ENCODE measurements at regions not wholly inside any gene's neighbourhood (a gene's known extent, or its start where the extent isn't known, plus 50 kb on each side); places are given as distances from the start of the nearest gene placed in this dataset.

GRCh38 chr21:16283516-16283915, 553.7 kb downstream of the USP25 start:
- Mint-ChIP-seq H3K36me3 (ENCODE audit: insufficient read depth, unreplicated experiment) (no peaks in the 10 kb centered on the region), H3K27me3 (ENCODE audit: insufficient read depth, unreplicated experiment) (peaks cover 3% of the 10 kb centered on the region), H3K27ac (ENCODE audit: unreplicated experiment) (no peak overlapping the region), H3K4me1 (ENCODE audit: low read depth, unreplicated experiment) (peaks cover 7% of the 10 kb centered on the region), H3K4me3 (ENCODE audit: unreplicated experiment) (no peak overlapping the region), H3K9me3 (ENCODE audit: unreplicated experiment) (no peaks in the 10 kb centered on the region)
- H3K4me1 ChIP-seq = no peaks in the 10 kb centered on the region
- no peak for DNase-seq
- no peaks in the 10 kb centered on the region for H3K27me3 ChIP-seq (replicated peaks; ENCODE audit: control insufficient read depth, insufficient read depth, low read length)
- TF ChIP-seq CTCF (IDR thresholded peaks at IDR 0.05; ENCODE audit: insufficient read depth in 1 of 2, low read depth in 1 of 2, low read length in 1 of 2, severe bottlenecking in 1 of 2, unreplicated experiment in 1 of 2) = no peak
- no peaks in the 10 kb centered on the region for H3K9me3 ChIP-seq
- ChIA-PET POLR2A (no interaction called here), CTCF (no interaction called here)
- no TSS peak for BruUV-seq (replicated peaks)
- no peaks in the 10 kb centered on the region for H3K36me3 ChIP-seq (ENCODE audit: control insufficient read depth, insufficient read depth, low read length)
- intact Hi-C loops (cut with micrococcal nuclease; ENCODE audit: unreplicated experiment) = no loop called here
- H3K4me3 ChIP-seq (ENCODE audit: low read depth, low read length) = no peak overlapping the region

GRCh38 chr21:16285605-16286126, 555.9 kb downstream of the USP25 start:
- H3K36me3 Mint-ChIP-seq (ENCODE audit: insufficient read depth, unreplicated experiment) = no peaks in the 10 kb centered on the region
- no peaks in the 10 kb centered on the region for H3K27me3 Mint-ChIP-seq (ENCODE audit: insufficient read depth, unreplicated experiment)
- H3K27me3 ChIP-seq (replicated peaks; ENCODE audit: control insufficient read depth, insufficient read depth, low read length) = no peaks in the 10 kb centered on the region
- no peak overlapping the region for H3K4me3 Mint-ChIP-seq (ENCODE audit: unreplicated experiment)
- H3K36me3 ChIP-seq (ENCODE audit: control insufficient read depth, insufficient read depth, low read length) = no peaks in the 10 kb centered on the region
- no peaks in the 10 kb centered on the region for H3K4me1 ChIP-seq
- no peaks in the 10 kb centered on the region for H3K4me1 Mint-ChIP-seq (ENCODE audit: low read depth, unreplicated experiment)
- H3K9me3 ChIP-seq = no peaks in the 10 kb centered on the region
- no peak overlapping the region for H3K27ac Mint-ChIP-seq (ENCODE audit: unreplicated experiment)
- POLR2A ChIA-PET = no interaction called here
- CTCF ChIA-PET = no interaction called here
- no peak overlapping the region for H3K4me3 ChIP-seq (ENCODE audit: low read depth, low read length)
- no peaks in the 10 kb centered on the region for H3K9me3 Mint-ChIP-seq (ENCODE audit: unreplicated experiment)
- no peak for DNase-seq
- TF ChIP-seq CTCF (IDR thresholded peaks at IDR 0.05; ENCODE audit: insufficient read depth in 1 of 2, low read depth in 1 of 2, low read length in 1 of 2, severe bottlenecking in 1 of 2, unreplicated experiment in 1 of 2) = no peak
- BruUV-seq (replicated peaks) = no TSS peak
- intact Hi-C loops (cut with micrococcal nuclease; ENCODE audit: unreplicated experiment) = no loop called here

GRCh38 chr21:16287046-16287445, 557.3 kb downstream of the USP25 start:
- no TSS peak for BruUV-seq (replicated peaks)
- POLR2A ChIA-PET = no interaction called here
- intact Hi-C loops (cut with micrococcal nuclease; ENCODE audit: unreplicated experiment) = no loop called here
- Histone ChIP-seq H3K36me3 (ENCODE audit: control insufficient read depth, insufficient read depth, low read length) (no peaks in the 10 kb centered on the region), H3K9me3 (no peaks in the 10 kb centered on the region), H3K4me1 (no peaks in the 10 kb centered on the region), H3K27me3 (replicated peaks; ENCODE audit: control insufficient read depth, insufficient read depth, low read length) (no peaks in the 10 kb centered on the region), H3K4me3 (ENCODE audit: low read depth, low read length) (no peak overlapping the region)
- no peak overlapping the region for H3K27ac Mint-ChIP-seq (ENCODE audit: unreplicated experiment)
- no peak for TF ChIP-seq CTCF (IDR thresholded peaks at IDR 0.05; ENCODE audit: insufficient read depth in 1 of 2, low read depth in 1 of 2, low read length in 1 of 2, severe bottlenecking in 1 of 2, unreplicated experiment in 1 of 2)
- no peaks in the 10 kb centered on the region for H3K4me1 Mint-ChIP-seq (ENCODE audit: low read depth, unreplicated experiment)
- CTCF ChIA-PET = no interaction called here
- no peak overlapping the region for H3K4me3 Mint-ChIP-seq (ENCODE audit: unreplicated experiment)
- H3K27me3 Mint-ChIP-seq (ENCODE audit: insufficient read depth, unreplicated experiment) = no peaks in the 10 kb centered on the region
- DNase-seq = no peak
- H3K36me3 Mint-ChIP-seq (ENCODE audit: insufficient read depth, unreplicated experiment) = no peaks in the 10 kb centered on the region
- H3K9me3 Mint-ChIP-seq (ENCODE audit: unreplicated experiment) = no peaks in the 10 kb centered on the region
